NT2/D1 (cell line): ENCODE measurements at regions not wholly inside any gene's neighbourhood (a gene's known extent, or its start where the extent isn't known, plus 50 kb on each side); places are given as distances from the start of the nearest gene placed in this dataset.

Source experiments
- DNase-seq: peaks from one replicate; pipeline ENCODE4 v3.0.0-alpha.2; 2011; ENCODE audit warnings: low read depth, low spot score
- H3K27me3 ChIP-seq: 2 replicates; pipeline ENCODE4 v1.6.0; 2011; ENCODE audit warnings: mild to moderate bottlenecking; ENCODE audit not compliant: insufficient read length, insufficient read depth
- H3K36me3 ChIP-seq: 2 replicates; pipeline ENCODE4 v1.6.1; 2011; ENCODE audit warnings: mild to moderate bottlenecking, low read length, mixed read lengths; ENCODE audit not compliant: insufficient read depth, insufficient read length
- H3K4me1 ChIP-seq: 2 replicates; pipeline ENCODE4 v1.5.1; 2011; ENCODE audit not compliant: insufficient read depth, insufficient read length
- H3K4me3 ChIP-seq: 2 replicates; pipeline ENCODE4 v1.5.1; 2011; ENCODE audit warnings: low read depth; ENCODE audit not compliant: insufficient read length
- H3K9ac ChIP-seq: 2 replicates; pipeline ENCODE4 v1.6.0; 2011; ENCODE audit warnings: low read depth; ENCODE audit not compliant: insufficient read length
- H3K9me3 ChIP-seq: 2 replicates; pipeline ENCODE4 v1.5.1; 2011; ENCODE audit warnings: mild to moderate bottlenecking, low read length; ENCODE audit not compliant: insufficient read depth
- SUZ12 ChIP-seq: IDR thresholded peaks from 2 replicates; pipeline ENCODE4 v1.6.1; 2011; ENCODE audit not compliant: insufficient read length, insufficient read depth; ENCODE audit errors: extremely low read depth
- YY1 ChIP-seq: IDR thresholded peaks from 2 replicates; pipeline ENCODE4 v1.6.1; 2011; ENCODE audit not compliant: insufficient read length, insufficient read depth
- ZNF274 ChIP-seq: IDR thresholded peaks from 2 replicates; pipeline ENCODE4 v1.6.1; 2011; ENCODE audit warnings: mild to moderate bottlenecking, low read depth, low read length

DNA sequence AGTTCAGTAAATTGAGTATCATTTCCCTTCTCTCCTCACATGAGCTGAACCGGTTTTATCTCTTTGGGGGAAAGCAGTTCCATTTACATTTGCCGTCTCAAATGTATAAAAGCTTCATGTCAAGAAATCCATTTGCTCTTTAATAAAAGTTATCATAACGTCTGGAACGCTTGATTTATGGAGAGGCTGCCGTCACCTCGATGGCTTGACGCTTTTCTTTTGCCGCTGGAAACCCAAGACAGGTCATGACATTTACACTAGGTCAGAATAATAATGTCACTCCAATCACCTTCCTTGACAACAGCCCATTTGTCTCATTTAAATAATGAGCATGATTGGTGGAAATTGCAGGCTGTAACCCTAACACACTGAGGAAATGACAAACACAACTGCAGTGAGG, 443.4 kb downstream of the IRX1 start:
- TF ChIP-seq SUZ12: no peak
- no peak for TF ChIP-seq ZNF274
- TF ChIP-seq YY1: no peak
- Histone ChIP-seq H3K4me1 (no peaks in the 10 kb centered on the region), H3K4me3 (no peak overlapping the region), H3K9ac (no peak overlapping the region), H3K27me3 (no peaks in the 10 kb centered on the region), H3K36me3 (no peaks in the 10 kb centered on the region), H3K9me3 (no peaks in the 10 kb centered on the region)
- no peak for DNase-seq

DNA sequence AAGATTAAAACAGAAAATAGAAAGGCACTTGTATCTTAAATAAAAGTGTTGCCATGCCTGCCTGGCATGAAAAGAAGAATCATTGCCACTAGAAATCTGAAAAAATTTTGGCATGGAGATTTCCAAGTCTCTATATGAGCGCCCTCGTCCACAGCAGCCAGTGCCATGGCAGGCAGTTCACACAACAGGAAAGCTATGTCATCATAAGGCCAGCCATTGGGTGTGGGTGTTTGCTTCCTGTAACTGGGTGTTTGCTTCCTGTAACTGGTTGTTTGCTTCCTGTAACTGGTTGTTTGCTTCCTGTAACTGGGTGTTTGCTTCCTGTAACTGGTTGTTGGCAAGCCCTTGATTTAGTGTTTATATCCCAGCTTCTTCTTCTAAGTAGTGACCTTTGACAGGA, 446.7 kb downstream of the IRX1 start:
- no peaks in the 10 kb centered on the region for H3K9me3 ChIP-seq
- no peaks in the 10 kb centered on the region for H3K27me3 ChIP-seq
- no peak for TF ChIP-seq ZNF274
- no peak for TF ChIP-seq SUZ12
- no peak for TF ChIP-seq YY1
- no peak overlapping the region for H3K9ac ChIP-seq
- H3K4me3 ChIP-seq: no peak overlapping the region
- H3K36me3 ChIP-seq: no peaks in the 10 kb centered on the region
- no peaks in the 10 kb centered on the region for H3K4me1 ChIP-seq
- no peak for DNase-seq

DNA sequence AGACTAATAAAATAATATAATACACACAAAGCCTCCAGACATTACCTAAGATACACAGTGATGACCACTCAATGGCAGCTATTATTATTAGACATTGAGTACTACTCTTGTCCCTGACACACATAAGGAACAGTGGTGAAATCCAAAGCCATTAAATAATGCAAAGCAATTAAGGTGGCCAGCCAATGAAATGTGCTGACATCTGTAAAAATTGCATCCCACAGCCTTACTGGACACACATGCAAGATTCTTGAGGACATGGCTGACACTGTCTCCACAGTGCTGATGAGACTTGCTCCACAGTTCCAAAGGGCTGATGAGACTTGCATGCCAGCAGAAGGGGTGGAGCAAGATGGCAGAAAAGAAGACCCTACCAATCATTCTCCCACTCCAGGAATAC, 447.5 kb downstream of the IRX1 start:
- TF ChIP-seq SUZ12: no peak
- TF ChIP-seq YY1: no peak
- TF ChIP-seq ZNF274: no peak

GRCh38 chr5:4044881-4045280, 449.2 kb downstream of the IRX1 start:
- H3K4me1 ChIP-seq: no peaks in the 10 kb centered on the region
- no peak overlapping the region for H3K4me3 ChIP-seq
- no peaks in the 10 kb centered on the region for H3K27me3 ChIP-seq
- no peaks in the 10 kb centered on the region for H3K36me3 ChIP-seq
- no peak for DNase-seq
- TF ChIP-seq ZNF274: no peak
- no peak for TF ChIP-seq YY1
- TF ChIP-seq SUZ12: no peak
- H3K9me3 ChIP-seq: no peaks in the 10 kb centered on the region
- H3K9ac ChIP-seq: no peak overlapping the region

More for the DNA sequence above, 447.5 kb downstream of the IRX1 start:
- Histone ChIP-seq H3K9me3 (no peaks in the 10 kb centered on the region), H3K4me3 (no peak overlapping the region), H3K27me3 (no peaks in the 10 kb centered on the region), H3K4me1 (no peaks in the 10 kb centered on the region), H3K9ac (no peak overlapping the region), H3K36me3 (no peaks in the 10 kb centered on the region)
- no peak for DNase-seq

DNA sequence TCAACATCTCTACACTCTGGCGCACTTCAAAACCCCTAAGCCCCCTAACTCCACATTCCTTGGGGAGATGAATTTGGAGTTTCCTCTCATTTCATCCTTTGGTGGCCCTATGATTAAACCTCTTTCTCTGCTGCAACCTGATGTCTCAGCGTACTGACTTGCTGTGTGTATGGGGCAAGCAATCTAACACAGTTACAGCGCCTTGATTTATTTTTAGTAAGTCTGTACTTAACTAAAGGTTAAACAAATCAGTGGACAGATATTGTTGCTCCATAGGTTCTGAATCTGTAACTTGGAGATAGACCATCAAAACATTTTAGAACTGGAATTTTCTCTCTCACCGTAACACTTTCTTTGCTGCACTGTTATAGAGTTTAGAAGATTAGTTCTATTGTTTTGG, 452.8 kb downstream of the IRX1 start:
- no peaks in the 10 kb centered on the region for H3K9me3 ChIP-seq
- no peak overlapping the region for H3K4me3 ChIP-seq
- H3K9ac ChIP-seq: no peak overlapping the region
- H3K4me1 ChIP-seq: no peaks in the 10 kb centered on the region
- no peaks in the 10 kb centered on the region for H3K36me3 ChIP-seq
- no peaks in the 10 kb centered on the region for H3K27me3 ChIP-seq
- DNase-seq: no peak
- no peak for TF ChIP-seq SUZ12
- TF ChIP-seq ZNF274: no peak
- TF ChIP-seq YY1: no peak

GRCh38 chr5:4050203-4050602, 454.6 kb downstream of the IRX1 start:
- no peak for DNase-seq
- no peak for TF ChIP-seq SUZ12
- TF ChIP-seq ZNF274: no peak
- TF ChIP-seq YY1: no peak
- Histone ChIP-seq H3K4me1 (no peaks in the 10 kb centered on the region), H3K27me3 (no peaks in the 10 kb centered on the region), H3K4me3 (no peak overlapping the region), H3K9ac (no peak overlapping the region), H3K36me3 (no peaks in the 10 kb centered on the region), H3K9me3 (no peaks in the 10 kb centered on the region)

- Histone ChIP-seq H3K36me3 (no peaks in the 10 kb centered on the region), H3K9ac (no peak overlapping the region), H3K4me1 (no peaks in the 10 kb centered on the region), H3K9me3 (no peaks in the 10 kb centered on the region), H3K4me3 (no peak overlapping the region), H3K27me3 (no peaks in the 10 kb centered on the region)
- no peak for DNase-seq
- TF ChIP-seq SUZ12: no peak
- TF ChIP-seq ZNF274: no peak
- TF ChIP-seq YY1: no peak
Measured at GRCh38 chr5:4053136-4053535, 457.5 kb downstream of the IRX1 start.

DNA sequence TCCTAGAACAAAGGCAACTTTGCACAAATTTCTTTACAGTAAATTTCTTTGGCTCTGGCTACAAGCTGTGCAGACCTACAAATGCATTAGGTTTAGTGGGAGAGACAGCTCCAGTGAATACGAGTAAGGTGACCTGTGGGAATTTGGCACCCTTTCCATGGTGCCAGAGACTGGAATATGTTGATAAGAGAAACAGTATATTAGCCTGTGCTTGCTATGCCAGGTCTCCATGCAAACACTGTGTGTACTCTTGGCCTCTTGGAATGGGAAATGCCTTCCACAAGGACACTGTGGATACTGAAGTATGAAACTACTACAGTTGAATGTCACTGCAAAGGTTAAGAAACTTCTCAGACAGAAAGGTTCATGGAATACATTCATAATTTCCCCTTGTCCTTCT, 458.5 kb downstream of the IRX1 start:
- no peak for TF ChIP-seq ZNF274
- no peak for TF ChIP-seq SUZ12
- no peak for TF ChIP-seq YY1
- no peak for DNase-seq

More for the DNA sequence above, 458.5 kb downstream of the IRX1 start:
- no peak overlapping the region for H3K4me3 ChIP-seq
- no peaks in the 10 kb centered on the region for H3K27me3 ChIP-seq
- H3K4me1 ChIP-seq: no peaks in the 10 kb centered on the region
- no peak overlapping the region for H3K9ac ChIP-seq
- no peaks in the 10 kb centered on the region for H3K36me3 ChIP-seq
- no peaks in the 10 kb centered on the region for H3K9me3 ChIP-seq
